EL (cell line): ENCODE measurements at regions not wholly inside any gene's neighbourhood (a gene's known extent, or its start where the extent isn't known, plus 50 kb on each side); places are given as distances from the start of the nearest gene placed in this dataset.
A peak's percentile ranks its signal among the peaks of the same experiment; 100 is the strongest.
"Not testable (repeated sequence)": the region's sequence is repeated elsewhere in the genome, so short reads cannot be mapped to it uniquely, and the experiment has no call there.

ENCODE experiments used
- DNase-seq: peaks from one replicate; pipeline ENCODE4 v3.0.0-alpha.2; 2016

GRCh38 chr4:14335872-14336271 is 666.4 kb upstream of the CPEB2 start:
- no peak for DNase-seq

GRCh38 chr4:14336656-14337055 is 665.6 kb upstream of the CPEB2 start:
- DNase-seq = peak; percentile 26

- peak; percentile 6 for DNase-seq
These were observed 664.2 kb upstream of the CPEB2 start for GRCh38 chr4:14337892-14338584.

GRCh38 chr4:14338585-14339265 is 663.6 kb upstream of the CPEB2 start:
- DNase-seq = no peak

- DNase-seq = no peak
These were observed 662.6 kb upstream of the CPEB2 start for GRCh38 chr4:14339715-14340114.

- no peak for DNase-seq
These were observed 662.0 kb upstream of the CPEB2 start for GRCh38 chr4:14340321-14340720.

- DNase-seq = no peak
These were observed 658.3 kb upstream of the CPEB2 start for GRCh38 chr4:14343961-14344360.

- DNase-seq = peak; percentile 61
These were observed 656.9 kb upstream of the CPEB2 start for GRCh38 chr4:14345356-14345775.

GRCh38 chr4:14347526-14347925 is 654.8 kb upstream of the CPEB2 start:
- no peak for DNase-seq

- DNase-seq = no peak
These were observed 653.8 kb upstream of the CPEB2 start for GRCh38 chr4:14348506-14348905.

GRCh38 chr4:14358544-14359160 is 643.6 kb upstream of the CPEB2 start:
- DNase-seq = not testable (repeated sequence)

GRCh38 chr4:14359991-14360390 is 642.3 kb upstream of the CPEB2 start:
- DNase-seq = no peak

- no peak for DNase-seq
These were observed 641.2 kb upstream of the CPEB2 start for GRCh38 chr4:14361084-14361483.

- DNase-seq = no peak
These were observed 639.9 kb upstream of the CPEB2 start for GRCh38 chr4:14362385-14362784.

- no peak for DNase-seq
These were observed 637.2 kb upstream of the CPEB2 start for GRCh38 chr4:14364953-14365536.

GRCh38 chr4:14368391-14368790 is 633.9 kb upstream of the CPEB2 start:
- DNase-seq = no peak

- DNase-seq = no peak
These were observed 631.1 kb upstream of the CPEB2 start for GRCh38 chr4:14371131-14371530.

- DNase-seq = peak; percentile 73
These were observed 626.5 kb upstream of the CPEB2 start for GRCh38 chr4:14375816-14376215.

- peak; percentile 45 for DNase-seq
These were observed 623.1 kb upstream of the CPEB2 start for GRCh38 chr4:14379183-14379582.

- DNase-seq = no peak
These were observed 618.6 kb upstream of the CPEB2 start for GRCh38 chr4:14383652-14384051.

GRCh38 chr4:14384824-14385223 is 617.5 kb upstream of the CPEB2 start:
- DNase-seq = no peak

GRCh38 chr4:14386196-14386595 is 616.1 kb upstream of the CPEB2 start:
- DNase-seq = no peak

- no peak for DNase-seq
These were observed 614.6 kb upstream of the CPEB2 start for GRCh38 chr4:14387647-14388046.

GRCh38 chr4:14392378-14392777 is 609.9 kb upstream of the CPEB2 start:
- DNase-seq = no peak
